K562 (cell line): ENCODE measurements at regions not wholly inside any gene's neighbourhood (a gene's known extent, or its start where the extent isn't known, plus 50 kb on each side); places are given as distances from the start of the nearest gene placed in this dataset.

Experiments
- ATAC-seq: fragments of 200-7000 bp; cut with Tn5 transposase; 3 replicates; pipeline ENCODE4 v1.9.1; 2020; ENCODE audit warnings: moderate library complexity
- BruUV-seq: library from RNA; stranded (reverse); fragments of 400-500 nt; replicated peaks from 2 replicates; lab custom pipeline; 2021; lab: Mats Ljungman, UMichigan
- CTCF ChIA-PET: fragments of 300-600 bp; formaldehyde crosslinking; extraction: SDS; loops from one replicate; lab custom pipeline; 2021; ENCODE audit warnings: low intra/inter-chr PET ratio; lab: Yijun Ruan, JAX
- POLR2A ChIA-PET: fragments of 300-600, 350-650 bp; sonication (Branson Sonifier 250); formaldehyde crosslinking; extraction: SDS; loops from one replicate; lab custom pipeline; 2021; ENCODE audit warnings: antibody characterized with exemption, inconsistent platforms; lab: Yijun Ruan, JAX
- DNase-seq, 4 experiments: peaks; one replicate each; pipeline versions ENCODE4 v3.0.0 to v3.0.0-alpha.2; 2011 to 2018; ENCODE audit warnings: low spot score in 3 of 4, mixed read lengths in 3 of 4; ENCODE audit errors: extremely low read depth in 1 of 4
- FAIRE-seq: peaks from 2 replicates; lab custom pipeline; 2011; peaks lifted over from hg19 to GRCh38; lab: Jason Lieb, UNC
- H2AFZ ChIP-seq: 2 replicates; pipeline ENCODE4 v1.6.0; 2011; ENCODE audit warnings: low read depth, low read length, control low read depth, inconsistent platforms
- H3K27ac ChIP-seq: fragments of 200-600 bp; 3 replicates; pipeline ENCODE4 v1.8.0; 2011; ENCODE audit warnings: low read depth, mild to moderate bottlenecking, control low read depth, inconsistent platforms, low read length, moderate library complexity, mixed read lengths; ENCODE audit errors: extremely low read depth
- H3K27me3 ChIP-seq, 2 experiments: fragments of 300-600 bp in 1 of 2; 2 replicates in 1 of 2; 3 replicates in 1 of 2; pipeline versions ENCODE4 v1.6.0 to v1.8.0; 2011; ENCODE audit warnings: inconsistent platforms in 2 of 2, low read length in 2 of 2, mild to moderate bottlenecking in 1 of 2, mixed read lengths in 1 of 2, moderate library complexity in 1 of 2; ENCODE audit not compliant: control insufficient read depth in 2 of 2, insufficient read depth in 2 of 2
- H3K36me3 ChIP-seq: fragments of 300-600 bp; 3 replicates; pipeline ENCODE4 v1.8.0; 2011; ENCODE audit warnings: mild to moderate bottlenecking, low read length, inconsistent platforms; ENCODE audit not compliant: control insufficient read depth, insufficient read depth
- H3K4me1 ChIP-seq, 2 experiments: fragments of 200-600 bp in 1 of 2; replicated peaks in 1 of 2; 2 replicates in 1 of 2; 3 replicates in 1 of 2; pipeline versions ENCODE4 v1.5.1 to v1.8.0; 2011; ENCODE audit warnings: inconsistent platforms in 2 of 2, low read length in 2 of 2, mild to moderate bottlenecking in 1 of 2, mixed read lengths in 1 of 2, moderate library complexity in 1 of 2; ENCODE audit not compliant: control insufficient read depth in 2 of 2, insufficient read depth in 2 of 2
- H3K4me2 ChIP-seq: 2 replicates; pipeline ENCODE4 v1.6.1; 2011; ENCODE audit warnings: low read length, control low read depth, inconsistent platforms, mixed read lengths; ENCODE audit not compliant: insufficient read depth
- H3K4me3 ChIP-seq: fragments of 200-600 bp; sonication (generic), shearing (Covaris generic); 2 replicates; pipeline ENCODE4 v1.5.1; 2016; ENCODE audit warnings: control low read depth, inconsistent platforms
- H3K79me2 ChIP-seq: fragments of 200-600 bp; 3 replicates; pipeline ENCODE4 v1.8.0; 2011; ENCODE audit warnings: low read length, inconsistent platforms; ENCODE audit not compliant: control insufficient read depth, insufficient read depth
- H3K9ac ChIP-seq, 2 experiments: 2 replicates each; pipeline versions ENCODE4 v1.6.0 to v1.6.1; 2011; ENCODE audit warnings: low read depth in 2 of 2, low read length in 2 of 2, control low read depth in 1 of 2, inconsistent platforms in 1 of 2, mild to moderate bottlenecking in 1 of 2, mixed read lengths in 1 of 2; ENCODE audit not compliant: insufficient read depth in 1 of 2
- H3K9me1 ChIP-seq: one replicate; pipeline ENCODE4 v1.6.0; 2011; ENCODE audit warnings: inconsistent platforms, mild to moderate bottlenecking, low read length, moderate library complexity; ENCODE audit not compliant: control insufficient read depth, insufficient read depth
- H3K9me3 ChIP-seq: replicated peaks from 2 replicates; pipeline ENCODE4 v1.5.1; 2011; ENCODE audit warnings: low read depth, low read length, inconsistent platforms; ENCODE audit not compliant: control insufficient read depth, insufficient read depth
- H4K20me1 ChIP-seq: replicated peaks from 2 replicates; pipeline ENCODE4 v1.6.1; 2011; ENCODE audit warnings: low read length, inconsistent platforms, mixed read lengths; ENCODE audit not compliant: control insufficient read depth, insufficient read depth
- AFF1 ChIP-seq, 2 experiments: fragments of 450-650 bp; IDR thresholded peaks; 2 replicates each; pipeline ENCODE4 v1.6.1; 2018; ENCODE audit warnings: mild to moderate bottlenecking in 2 of 2, low read depth in 1 of 2; ENCODE audit not compliant: partially characterized antibody in 2 of 2
- E4F1 ChIP-seq: fragments of 250-450 bp; sonication (Bioruptor Pico); IDR thresholded peaks from 2 replicates; pipeline ENCODE4 v1.5.0; 2021; ENCODE audit warnings: mild to moderate bottlenecking, borderline replicate concordance
- HOXB6 ChIP-seq: fragments of 250-450 bp; sonication (Bioruptor Pico); IDR thresholded peaks from 2 replicates; pipeline ENCODE4 v1.5.1; 2022; ENCODE audit warnings: mild to moderate bottlenecking, borderline replicate concordance
- KAT7 ChIP-seq: sonication (generic); formaldehyde crosslinking; IDR thresholded peaks from 2 replicates; pipeline ENCODE4 v1.8.0; 2022; ENCODE audit warnings: missing genetic modification reagents, mild to moderate bottlenecking, borderline replicate concordance
- TCF3 ChIP-seq: sonication (generic); formaldehyde crosslinking; IDR thresholded peaks from 2 replicates; pipeline ENCODE4 v1.4.0; 2020; ENCODE audit warnings: mild to moderate bottlenecking, missing genetic modification reagents
- ZFP91 ChIP-seq: sonication (generic); formaldehyde crosslinking; IDR thresholded peaks from 2 replicates; pipeline ENCODE4 v1.8.0; 2022; ENCODE audit warnings: mild to moderate bottlenecking, missing genetic modification reagents
- ZNF79 ChIP-seq: fragments of 250-450 bp; sonication (Bioruptor Pico); IDR thresholded peaks from 2 replicates; pipeline ENCODE4 v1.4.0; 2020; ENCODE audit warnings: low read depth, mild to moderate bottlenecking, moderate library complexity
- WGBS: fragments of 100-300 bp; shearing (Covaris generic); methylation state at CpG from one replicate; pipeline ENCODE4 v1.1.6; 2016; ENCODE audit warnings: low coverage, mixed read lengths; ENCODE audit not compliant: insufficient coverage; ENCODE audit errors: missing lambda C conversion rate; 5-methylcytosine and 5-hydroxymethylcytosine counted together
- in situ Hi-C: fragments of 300-500 bp; cut with MboI; formaldehyde crosslinking; loops from 4 replicates; pipeline ENCODE4 v1.15.0; 2018; ENCODE audit warnings: inconsistent platforms, mixed read lengths
- intact Hi-C: fragments of 100-400 bp; cut with micrococcal nuclease; formaldehyde crosslinking; loops from 2 replicates; pipeline ENCODE4 v1.14.2; 2022

- H4K20me1 ChIP-seq = no peaks in the 10 kb centered on the region
- DNase-seq (no peak), FAIRE-seq (no peak), ATAC-seq (no peak)
- H3K79me2 ChIP-seq = no peaks in the 10 kb centered on the region
- POLR2A ChIA-PET = no interaction called here
- in situ Hi-C loops (no loop called here), intact Hi-C loops (no loop called here)
- no peaks in the 10 kb centered on the region for H3K9me3 ChIP-seq
- H3K9me1 ChIP-seq = no peaks in the 10 kb centered on the region
- peaks cover 0 to 11% of the 10 kb centered on the region in 2 experiments; a peak in 2 of 5 replicates for H3K27me3 ChIP-seq
- no TSS peak for BruUV-seq
- no peak overlapping the region for H3K4me3 ChIP-seq
- no peak overlapping the region for H3K4me2 ChIP-seq
- no peaks in the 10 kb centered on the region for H3K36me3 ChIP-seq
- 5% methylated on average over 7 of the region's 8 CpGs for WGBS
- no peak overlapping the region for H3K9ac ChIP-seq
- H3K27ac ChIP-seq = no peak overlapping the region
- CTCF ChIA-PET = no interaction called here
- TF ChIP-seq KAT7 (CRISPR knock-in tag) = no peak
- no peak for TF ChIP-seq E4F1 (CRISPR knock-in tag)
- no peak for TF ChIP-seq ZFP91 (CRISPR knock-in tag)
- no peak for TF ChIP-seq AFF1 (IDR thresholded peaks at IDR 0.05; ENCODE audit: low read depth in 1 of 2, partially characterized antibody in 2 of 2)
- TF ChIP-seq TCF3 (CRISPR knock-in tag) = no peak
- no peak for TF ChIP-seq ZNF79 (CRISPR knock-in tag)
- no peak for TF ChIP-seq HOXB6 (CRISPR knock-in tag)
- H2AFZ ChIP-seq = no peak overlapping the region
- H3K4me1 ChIP-seq = no peaks in the 10 kb centered on the region; a peak in 1 of 5 replicates
Observed at GRCh38 chr22:27156821-27157489, 499.6 kb downstream of the MIAT start.
